IMR-90 (cell line): ENCODE measurements at regions not wholly inside any gene's neighbourhood (a gene's known extent, or its start where the extent isn't known, plus 50 kb on each side); places are given as distances from the start of the nearest gene placed in this dataset.

Source experiments
- ATAC-seq: fragments of 200-7000 bp; cut with Tn5 transposase; 2 replicates; pipeline ENCODE4 v1.9.1; 2020; ENCODE audit warnings: low read depth, mild to moderate bottlenecking, moderate library complexity
- BruUV-seq: library from RNA; stranded (reverse); fragments of 400-500 nt; replicated peaks from 2 replicates; lab custom pipeline; 2021; lab: Mats Ljungman, UMichigan
- CTCF ChIA-PET: fragments of 300-600 bp; formaldehyde crosslinking; extraction: SDS; loops from one replicate; lab custom pipeline; 2021; ENCODE audit warnings: antibody characterized with exemption; lab: Yijun Ruan, JAX
- POLR2A ChIA-PET: fragments of 300-600 bp; sonication (Branson Sonifier 250); formaldehyde crosslinking; loops from one replicate; lab custom pipeline; 2022; ENCODE audit warnings: antibody characterized with exemption; ENCODE audit not compliant: unreplicated experiment; lab: Charles Lee
- DNase-seq: peaks from one replicate; pipeline ENCODE4 v3.0.0; 2013
- H2AFZ ChIP-seq: replicated peaks from 2 replicates; pipeline ENCODE3; 2013; ENCODE audit warnings: low read length, mild to moderate bottlenecking; ENCODE audit not compliant: poor library complexity
- H2AK5ac ChIP-seq: 2 replicates; pipeline ENCODE4 v1.6.1; 2013; ENCODE audit warnings: low read depth, low read length, inconsistent platforms
- H2AK9ac ChIP-seq: replicated peaks from 2 replicates; pipeline ENCODE3; 2013; ENCODE audit warnings: mild to moderate bottlenecking, low read depth, low read length, moderate library complexity; ENCODE audit not compliant: poor library complexity
- H2BK120ac ChIP-seq: 2 replicates; pipeline ENCODE4 v1.6.1; 2013; ENCODE audit warnings: low read depth, low read length, inconsistent platforms
- H2BK15ac ChIP-seq: 3 replicates; pipeline ENCODE4 v1.6.1; 2013; ENCODE audit warnings: low read depth, low read length, inconsistent platforms
- H2BK20ac ChIP-seq: 2 replicates; pipeline ENCODE4 v1.6.1; 2013; ENCODE audit warnings: low read depth, mild to moderate bottlenecking, inconsistent platforms, low read length, moderate library complexity
- H2BK5ac ChIP-seq: 2 replicates; pipeline ENCODE4 v1.6.1; 2013; ENCODE audit warnings: mild to moderate bottlenecking, low read depth, low read length, inconsistent platforms; ENCODE audit not compliant: poor library complexity, severe bottlenecking
- H3K14ac ChIP-seq: replicated peaks from 2 replicates; pipeline ENCODE4 v1.6.1; 2013; ENCODE audit warnings: low read depth, low read length, inconsistent platforms
- H3K18ac ChIP-seq: 2 replicates; pipeline ENCODE4 v1.6.1; 2013; ENCODE audit warnings: low read depth, low read length, control low read depth
- H3K23ac ChIP-seq: 2 replicates; pipeline ENCODE4 v1.6.1; 2013; ENCODE audit warnings: low read depth, low read length, inconsistent platforms
- H3K27ac ChIP-seq: 2 replicates; pipeline ENCODE4 v1.5.1; 2013; ENCODE audit warnings: mild to moderate bottlenecking, control low read depth, low read length; ENCODE audit not compliant: insufficient read depth
- H3K27me3 ChIP-seq: 2 replicates; pipeline ENCODE4 v1.6.1; 2013; ENCODE audit warnings: low read length; ENCODE audit not compliant: control insufficient read depth, insufficient read depth
- H3K36me3 ChIP-seq: 2 replicates; pipeline ENCODE4 v1.6.1; 2013; ENCODE audit warnings: low read length, mixed read lengths; ENCODE audit not compliant: control insufficient read depth, insufficient read depth
- H3K4ac ChIP-seq: 2 replicates; pipeline ENCODE4 v1.6.1; 2013; ENCODE audit warnings: low read depth, low read length, inconsistent platforms
- H3K4me1 ChIP-seq: 2 replicates; pipeline ENCODE4 v1.6.1; 2013; ENCODE audit warnings: low read length, mixed read lengths; ENCODE audit not compliant: control insufficient read depth, insufficient read depth
- H3K4me2 ChIP-seq: 2 replicates; pipeline ENCODE4 v1.6.1; 2013; ENCODE audit warnings: low read depth, mild to moderate bottlenecking, control low read depth, low read length, moderate library complexity
- H3K4me3 ChIP-seq: 2 replicates; pipeline ENCODE4 v1.5.1; 2013; ENCODE audit warnings: low read depth, mild to moderate bottlenecking, control low read depth, low read length, moderate library complexity; ENCODE audit not compliant: insufficient read depth
- H3K56ac ChIP-seq: 2 replicates; pipeline ENCODE4 v1.6.1; 2013; ENCODE audit warnings: low read length, inconsistent platforms; ENCODE audit not compliant: insufficient read depth; ENCODE audit errors: extremely low read depth
- H3K79me1 ChIP-seq, 2 experiments: 2 replicates each; pipeline ENCODE4 v1.6.1; 2013; ENCODE audit warnings: low read length in 2 of 2, inconsistent platforms in 1 of 2, low read depth in 1 of 2
- H3K9ac ChIP-seq: 2 replicates; pipeline ENCODE4 v1.6.1; 2013; ENCODE audit warnings: low read depth, low read length, control low read depth
- H3K9me1 ChIP-seq: 2 replicates; pipeline ENCODE4 v1.6.1; 2013; ENCODE audit warnings: low read length, inconsistent platforms; ENCODE audit not compliant: insufficient read depth
- H3K9me3 ChIP-seq: 2 replicates; pipeline ENCODE4 v1.6.1; 2013; ENCODE audit warnings: low read length; ENCODE audit not compliant: control insufficient read depth, insufficient read depth
- H4K20me1 ChIP-seq: 2 replicates; pipeline ENCODE4 v1.6.1; 2013; ENCODE audit warnings: low read length, inconsistent platforms; ENCODE audit not compliant: insufficient read depth
- H4K5ac ChIP-seq: 2 replicates; pipeline ENCODE4 v1.6.1; 2013; ENCODE audit warnings: mild to moderate bottlenecking, low read depth, low read length, control low read depth
- H4K8ac ChIP-seq, 2 experiments: 2 replicates each; pipeline ENCODE4 v1.6.1; 2013; ENCODE audit warnings: low read depth in 2 of 2, low read length in 2 of 2, control low read depth in 1 of 2, inconsistent platforms in 1 of 2
- H4K91ac ChIP-seq: 2 replicates; pipeline ENCODE4 v1.6.1; 2013; ENCODE audit warnings: low read depth, low read length, inconsistent platforms; ENCODE audit not compliant: insufficient read depth
- CHD1 ChIP-seq: IDR thresholded peaks from 2 replicates; pipeline ENCODE4 v1.6.1; 2012; ENCODE audit warnings: low read depth, low read length, improper control_type of control experiment
- FOS ChIP-seq: fragments of 150-350 bp; IDR thresholded peaks from 2 replicates; pipeline ENCODE4 v1.6.1; 2016; ENCODE audit warnings: low read depth, low read length
- MAZ ChIP-seq: IDR thresholded peaks from 2 replicates; pipeline ENCODE4 v1.6.1; 2012; ENCODE audit warnings: low read depth, mild to moderate bottlenecking, low read length, improper control_type of control experiment, moderate library complexity, borderline replicate concordance
- NFE2L2 ChIP-seq: fragments of 150-350 bp; IDR thresholded peaks from 2 replicates; pipeline ENCODE4 v1.6.1; 2016; ENCODE audit warnings: low read depth, mild to moderate bottlenecking, low read length
- POLR2A ChIP-seq: IDR thresholded peaks from 2 replicates; pipeline ENCODE4 v1.6.1; 2012; ENCODE audit warnings: mild to moderate bottlenecking, low read depth, low read length
- RCOR1 ChIP-seq: IDR thresholded peaks from 2 replicates; pipeline ENCODE4 v1.6.1; 2012; ENCODE audit warnings: mild to moderate bottlenecking, low read length, improper control_type of control experiment; ENCODE audit not compliant: insufficient replicate concordance
- RFX5 ChIP-seq: IDR thresholded peaks from 2 replicates; pipeline ENCODE4 v1.8.0; 2012; ENCODE audit warnings: low read depth, mild to moderate bottlenecking, low read length, moderate library complexity
- SMC3 ChIP-seq: fragments of 150-350 bp; IDR thresholded peaks from 2 replicates; pipeline ENCODE4 v1.6.1; 2016; ENCODE audit warnings: low read depth, mild to moderate bottlenecking, antibody characterized with exemption, low read length, moderate library complexity
- WGBS, 2 experiments: methylation state at CpG; one replicate each; pipeline versions ENCODE4 v1.1.5 to v1.1.7; 2013; ENCODE audit warnings: missing lambda C conversion rate in 2 of 2; ENCODE audit not compliant: insufficient read length in 1 of 2; ENCODE audit errors: extremely low coverage in 2 of 2; 5-methylcytosine and 5-hydroxymethylcytosine counted together
- dilution Hi-C: fragments of 300-500 bp; cut with HindIII; formaldehyde crosslinking; loops from one replicate; pipeline ENCODE4 v1.14.3; 2018; ENCODE audit warnings: low sequenced_read_pairs; ENCODE audit not compliant: unreplicated experiment
- in situ Hi-C: fragments of 300-500 bp; cut with MboI; formaldehyde crosslinking; loops from 3 replicates; pipeline ENCODE4 v1.14.3; 2019; ENCODE audit warnings: low sequenced_read_pairs, inconsistent platforms, mixed read lengths
- intact Hi-C: fragments of 100-400 bp; cut with micrococcal nuclease; formaldehyde crosslinking; loops from 2 replicates; pipeline ENCODE4 v1.10.0; 2022
- TF ChIP-seq, protein P1 (sequence below): fragments of 150-350 bp; IDR thresholded peaks from 2 replicates; pipeline ENCODE4 v1.6.1; 2016; ENCODE audit warnings: low read depth, mild to moderate bottlenecking, low read length, moderate library complexity, borderline replicate concordance
- TF ChIP-seq, protein P2 (sequence below): fragments of 150-350 bp; IDR thresholded peaks from 2 replicates; pipeline ENCODE4 v1.6.1; 2017; ENCODE audit warnings: mild to moderate bottlenecking, antibody characterized with exemption, low read length, low read depth
- TF ChIP-seq, protein P3 (sequence below): conservative IDR thresholded peaks from 2 replicates; pipeline ENCODE4 v1.5.1; 2012; ENCODE audit warnings: mild to moderate bottlenecking, low read depth, low read length, improper control_type of control experiment

DNA sequence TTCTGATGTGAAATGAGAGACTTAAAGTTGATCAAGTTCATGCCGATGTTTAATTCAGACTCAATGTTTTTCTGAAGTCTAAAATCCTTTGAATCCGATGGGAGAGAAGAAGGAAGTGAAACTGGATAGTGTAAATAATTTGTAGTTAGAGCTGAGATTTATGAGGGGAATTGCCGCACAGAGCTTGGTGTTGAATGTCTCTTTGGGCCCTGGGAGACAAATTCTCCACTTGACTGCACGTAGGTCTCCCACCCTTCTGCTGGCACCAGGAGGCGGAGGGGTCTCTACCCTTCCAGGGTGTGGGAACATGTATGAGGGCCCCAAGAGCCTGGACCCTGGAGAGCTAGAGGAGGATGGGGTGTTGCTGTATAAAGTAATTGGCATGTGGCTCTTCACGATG is 140.8 kb upstream of the SERP2 start (continued):
- TF ChIP-seq, protein P1, sequence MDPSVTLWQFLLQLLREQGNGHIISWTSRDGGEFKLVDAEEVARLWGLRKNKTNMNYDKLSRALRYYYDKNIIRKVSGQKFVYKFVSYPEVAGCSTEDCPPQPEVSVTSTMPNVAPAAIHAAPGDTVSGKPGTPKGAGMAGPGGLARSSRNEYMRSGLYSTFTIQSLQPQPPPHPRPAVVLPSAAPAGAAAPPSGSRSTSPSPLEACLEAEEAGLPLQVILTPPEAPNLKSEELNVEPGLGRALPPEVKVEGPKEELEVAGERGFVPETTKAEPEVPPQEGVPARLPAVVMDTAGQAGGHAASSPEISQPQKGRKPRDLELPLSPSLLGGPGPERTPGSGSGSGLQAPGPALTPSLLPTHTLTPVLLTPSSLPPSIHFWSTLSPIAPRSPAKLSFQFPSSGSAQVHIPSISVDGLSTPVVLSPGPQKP, result no peak
- TF ChIP-seq FOS (no peak), CHD1 (no peak), RCOR1 (no peak)

DNA sequence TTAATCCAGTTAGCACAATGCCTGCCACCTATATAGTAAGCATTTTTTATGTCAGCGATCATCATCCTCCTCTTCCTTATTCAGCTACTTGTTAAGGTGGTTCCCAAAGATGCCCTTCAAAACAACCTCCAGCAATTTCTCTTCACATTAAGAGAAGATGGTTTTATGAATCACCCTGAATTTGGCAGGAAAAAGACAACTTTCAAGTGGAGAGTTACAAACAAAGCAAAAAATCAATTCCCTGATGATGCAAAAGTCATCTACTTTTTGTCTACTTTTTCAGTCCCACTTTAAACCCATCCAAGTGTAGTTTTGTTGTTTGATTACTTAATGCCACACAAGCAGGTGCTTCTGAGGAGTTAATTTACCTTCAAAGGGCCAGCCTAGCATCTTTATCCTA is 139.1 kb upstream of the SERP2 start:
- ChIA-PET POLR2A (no interaction called here), CTCF (no interaction called here)
- Histone ChIP-seq H3K4me2 (no peak overlapping the region), H2BK15ac (no peak overlapping the region), H2BK120ac (no peak overlapping the region), H3K9ac (no peak overlapping the region), H3K56ac (no peak overlapping the region), H3K14ac (no peak overlapping the region), H3K4me3 (no peak overlapping the region), H2AFZ (no peak overlapping the region), H3K27ac (no peak overlapping the region), H2AK9ac (no peak overlapping the region), H3K79me1 (no peaks in the 10 kb centered on the region), H3K23ac (no peak overlapping the region), H4K5ac (no peak overlapping the region), H3K18ac (no peak overlapping the region), H2BK20ac (no peak overlapping the region), H3K36me3 (no peaks in the 10 kb centered on the region), H3K9me3 (no peaks in the 10 kb centered on the region), H4K8ac (no peak overlapping the region), H4K20me1 (peaks cover 4% of the 10 kb centered on the region), H3K27me3 (no peaks in the 10 kb centered on the region), H3K4ac (no peak overlapping the region), H2AK5ac (no peak overlapping the region), H4K91ac (no peak overlapping the region), H3K9me1 (peaks cover 20% of the 10 kb centered on the region), H3K4me1 (peaks cover 20% of the 10 kb centered on the region), H2BK5ac (no peak overlapping the region)
- BruUV-seq, result no TSS peak
- ATAC-seq, result no peak
- TF ChIP-seq POLR2A (no peak), SMC3 (no peak), RCOR1 (no peak), NFE2L2 (no peak), MAZ (no peak), RFX5 (no peak)
- TF ChIP-seq, protein P2, sequence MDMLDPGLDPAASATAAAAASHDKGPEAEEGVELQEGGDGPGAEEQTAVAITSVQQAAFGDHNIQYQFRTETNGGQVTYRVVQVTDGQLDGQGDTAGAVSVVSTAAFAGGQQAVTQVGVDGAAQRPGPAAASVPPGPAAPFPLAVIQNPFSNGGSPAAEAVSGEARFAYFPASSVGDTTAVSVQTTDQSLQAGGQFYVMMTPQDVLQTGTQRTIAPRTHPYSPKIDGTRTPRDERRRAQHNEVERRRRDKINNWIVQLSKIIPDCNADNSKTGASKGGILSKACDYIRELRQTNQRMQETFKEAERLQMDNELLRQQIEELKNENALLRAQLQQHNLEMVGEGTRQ, result no peak
- TF ChIP-seq, protein P3, sequence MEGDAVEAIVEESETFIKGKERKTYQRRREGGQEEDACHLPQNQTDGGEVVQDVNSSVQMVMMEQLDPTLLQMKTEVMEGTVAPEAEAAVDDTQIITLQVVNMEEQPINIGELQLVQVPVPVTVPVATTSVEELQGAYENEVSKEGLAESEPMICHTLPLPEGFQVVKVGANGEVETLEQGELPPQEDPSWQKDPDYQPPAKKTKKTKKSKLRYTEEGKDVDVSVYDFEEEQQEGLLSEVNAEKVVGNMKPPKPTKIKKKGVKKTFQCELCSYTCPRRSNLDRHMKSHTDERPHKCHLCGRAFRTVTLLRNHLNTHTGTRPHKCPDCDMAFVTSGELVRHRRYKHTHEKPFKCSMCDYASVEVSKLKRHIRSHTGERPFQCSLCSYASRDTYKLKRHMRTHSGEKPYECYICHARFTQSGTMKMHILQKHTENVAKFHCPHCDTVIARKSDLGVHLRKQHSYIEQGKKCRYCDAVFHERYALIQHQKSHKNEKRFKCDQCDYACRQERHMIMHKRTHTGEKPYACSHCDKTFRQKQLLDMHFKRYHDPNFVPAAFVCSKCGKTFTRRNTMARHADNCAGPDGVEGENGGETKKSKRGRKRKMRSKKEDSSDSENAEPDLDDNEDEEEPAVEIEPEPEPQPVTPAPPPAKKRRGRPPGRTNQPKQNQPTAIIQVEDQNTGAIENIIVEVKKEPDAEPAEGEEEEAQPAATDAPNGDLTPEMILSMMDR, result no peak
- in situ Hi-C loops, result loop anchor here (10.0 kb wide), 1 partner anchor 200 kb away; no protein-coding TSS in a partner anchor
- dilution Hi-C loops, result no loop called here
- no CpG with 5 or more reads among the region's 1 CpG for WGBS, 2 experiments
- intact Hi-C loops, result loop anchor here (10.0 kb wide), 1 partner anchor 180 kb away; no protein-coding TSS in a partner anchor
- peak; percentile 37 for DNase-seq
